NT2/D1 (cell line): ENCODE measurements at regions not wholly inside any gene's neighbourhood (a gene's known extent, or its start where the extent isn't known, plus 50 kb on each side); places are given as distances from the start of the nearest gene placed in this dataset.

Source experiments
- SUZ12 ChIP-seq: IDR thresholded peaks from 2 replicates; pipeline ENCODE4 v1.6.1; 2011; ENCODE audit not compliant: insufficient read length, insufficient read depth; ENCODE audit errors: extremely low read depth
- YY1 ChIP-seq: IDR thresholded peaks from 2 replicates; pipeline ENCODE4 v1.6.1; 2011; ENCODE audit not compliant: insufficient read length, insufficient read depth
- ZNF274 ChIP-seq: IDR thresholded peaks from 2 replicates; pipeline ENCODE4 v1.6.1; 2011; ENCODE audit warnings: mild to moderate bottlenecking, low read depth, low read length

- TF ChIP-seq SUZ12: no peak
- no peak for TF ChIP-seq YY1
- no peak for TF ChIP-seq ZNF274
Observed at GRCh38 chr1:22340873-22341272, 110.8 kb upstream of the ZBTB40 start.
